Keratinocyte (primary cell): ENCODE measurements at regions not wholly inside any gene's neighbourhood (a gene's known extent, or its start where the extent isn't known, plus 50 kb on each side); places are given as distances from the start of the nearest gene placed in this dataset.

Source experiments
- DNase-seq: peaks from one replicate; pipeline ENCODE4 v3.0.0-alpha.2; 2011; ENCODE audit warnings: low read depth, missing footprints, low spot score
- FAIRE-seq: peaks from 2 replicates; lab custom pipeline; 2011; peaks lifted over from hg19 to GRCh38; lab: Jason Lieb, UNC
- H2AFZ ChIP-seq: 2 replicates; pipeline ENCODE4 v1.6.0; 2012; ENCODE audit warnings: low read length, control low read depth, inconsistent platforms; ENCODE audit not compliant: control insufficient read depth
- H3K27ac ChIP-seq: 2 replicates; pipeline ENCODE4 v1.5.1; 2011; ENCODE audit warnings: low read length; ENCODE audit not compliant: control insufficient read depth, insufficient read depth
- H3K27me3 ChIP-seq: 3 replicates; pipeline ENCODE4 v1.6.0; 2011; ENCODE audit warnings: low read length; ENCODE audit not compliant: control insufficient read depth, insufficient read depth; ENCODE audit errors: extremely low read depth
- H3K36me3 ChIP-seq, 2 experiments: 2 replicates in 1 of 2; 3 replicates in 1 of 2; pipeline ENCODE4 v1.5.1; 2011; ENCODE audit warnings: low read length in 2 of 2, mild to moderate bottlenecking in 1 of 2; ENCODE audit not compliant: control insufficient read depth in 2 of 2, insufficient read depth in 2 of 2; ENCODE audit errors: extremely low read depth in 1 of 2
- H3K4me1 ChIP-seq: 3 replicates; pipeline ENCODE4 v1.5.1; 2011; ENCODE audit warnings: low read length; ENCODE audit not compliant: control insufficient read depth, insufficient read depth; ENCODE audit errors: extremely low read depth
- H3K4me2 ChIP-seq: 3 replicates; pipeline ENCODE4 v1.6.0; 2011; ENCODE audit warnings: low read depth, low read length; ENCODE audit not compliant: control insufficient read depth, insufficient read depth; ENCODE audit errors: extremely low read depth
- H3K4me3 ChIP-seq, 3 experiments: fragments of 200-600 bp in 1 of 3; sonication (generic) in 1 of 3; 2 replicates in 2 of 3; 3 replicates in 1 of 3; pipeline ENCODE4 v1.5.1; 2011 to 2016; ENCODE audit warnings: low read length in 3 of 3, mild to moderate bottlenecking in 3 of 3, control low read depth in 2 of 3, inconsistent platforms in 1 of 3, low read depth in 1 of 3, mixed read lengths in 1 of 3, mixed run types in 1 of 3, moderate library complexity in 1 of 3; ENCODE audit not compliant: control insufficient read depth in 2 of 3, insufficient read depth in 2 of 3; ENCODE audit errors: extremely low read depth in 1 of 3
- H3K79me2 ChIP-seq: 2 replicates; pipeline ENCODE4 v1.6.0; 2012; ENCODE audit warnings: low read length; ENCODE audit not compliant: control insufficient read depth, insufficient read depth
- H3K9ac ChIP-seq: 3 replicates; pipeline ENCODE4 v1.6.0; 2011; ENCODE audit warnings: low read length; ENCODE audit not compliant: control insufficient read depth, insufficient read depth; ENCODE audit errors: extremely low read depth
- H3K9me1 ChIP-seq: 3 replicates; pipeline ENCODE4 v1.6.0; 2011; ENCODE audit warnings: low read length; ENCODE audit not compliant: control insufficient read depth, insufficient read depth; ENCODE audit errors: extremely low read depth
- H3K9me3 ChIP-seq: 2 replicates; pipeline ENCODE4 v1.5.1; 2012; ENCODE audit warnings: low read depth, low read length; ENCODE audit not compliant: control insufficient read depth
- H4K20me1 ChIP-seq: 3 replicates; pipeline ENCODE4 v1.6.0; 2011; ENCODE audit warnings: low read length; ENCODE audit not compliant: control insufficient read depth, insufficient read depth; ENCODE audit errors: extremely low read depth
- CTCF ChIP-seq, 3 experiments: IDR thresholded peaks in 1 of 3; conservative IDR thresholded peaks in 1 of 3; optimal IDR thresholded peaks in 1 of 3; 2 replicates in 2 of 3; 3 replicates in 1 of 3; pipeline versions ENCODE3 to v1.5.1; 2011; ENCODE audit warnings: low read length in 3 of 3, mild to moderate bottlenecking in 3 of 3, moderate library complexity in 2 of 3, control low read depth in 1 of 3, inconsistent platforms in 1 of 3; ENCODE audit not compliant: insufficient read depth in 2 of 3; ENCODE audit errors: extremely low read depth in 1 of 3
- EZH2 ChIP-seq: IDR thresholded peaks from one replicate; pipeline ENCODE4 v1.6.1; 2012; ENCODE audit warnings: inconsistent platforms, mild to moderate bottlenecking, low read length, moderate library complexity
- dilution Hi-C: fragments of 300-500 bp; cut with MboI; formaldehyde crosslinking; loops from one replicate; pipeline ENCODE4 v1.7.0; 2020; ENCODE audit warnings: low sequenced_read_pairs; ENCODE audit not compliant: extremely low pct_ligation_motif_present

GRCh38 chr4:144363890-144364289 is 223.4 kb upstream of the GYPA start:
- Histone ChIP-seq H3K79me2 (no peaks in the 10 kb centered on the region), H2AFZ (no peak overlapping the region), H3K4me1 (no peaks in the 10 kb centered on the region), H3K9ac (no peak overlapping the region), H3K4me2 (no peak overlapping the region), H3K4me3 (no peak overlapping the region), H4K20me1 (no peaks in the 10 kb centered on the region), H3K27me3 (peaks cover 3% of the 10 kb centered on the region), H3K9me1 (no peaks in the 10 kb centered on the region), H3K27ac (no peak overlapping the region), H3K9me3 (no peaks in the 10 kb centered on the region), H3K36me3 (no peaks in the 10 kb centered on the region)
- dilution Hi-C loops, result no loop called here
- FAIRE-seq (no peak), DNase-seq (no peak)
- TF ChIP-seq CTCF (optimal IDR thresholded peaks at IDR 0.05 in 1 of 3, IDR thresholded peaks at IDR 0.05 in 1 of 3, conservative IDR thresholded peaks at IDR 0.05 in 1 of 3; ENCODE audit: extremely low read depth in 1 of 3, insufficient read depth in 2 of 3, low read length in 3 of 3) (no peak), EZH2 (no peak)

GRCh38 chr4:144366425-144366824 is 225.9 kb upstream of the GYPA start:
- H3K9me1 ChIP-seq, result no peaks in the 10 kb centered on the region
- dilution Hi-C loops, result no loop called here
- DNase-seq, result no peak

More at GRCh38 chr4:144366425-144366824, 225.9 kb upstream of the GYPA start:
- H3K9me3 ChIP-seq, result no peaks in the 10 kb centered on the region
- H3K36me3 ChIP-seq, result no peaks in the 10 kb centered on the region
- FAIRE-seq, result no peak
- H4K20me1 ChIP-seq, result no peaks in the 10 kb centered on the region
- H2AFZ ChIP-seq, result no peak overlapping the region
- TF ChIP-seq CTCF (optimal IDR thresholded peaks at IDR 0.05 in 1 of 3, IDR thresholded peaks at IDR 0.05 in 1 of 3, conservative IDR thresholded peaks at IDR 0.05 in 1 of 3; ENCODE audit: extremely low read depth in 1 of 3, insufficient read depth in 2 of 3, low read length in 3 of 3), result no peak
- TF ChIP-seq EZH2, result no peak
- H3K4me1 ChIP-seq, result no peaks in the 10 kb centered on the region
- no peak overlapping the region for H3K27ac ChIP-seq
- H3K27me3 ChIP-seq, result no peaks in the 10 kb centered on the region
- H3K9ac ChIP-seq, result no peak overlapping the region
- no peaks in the 10 kb centered on the region for H3K79me2 ChIP-seq
- no peak overlapping the region for H3K4me2 ChIP-seq
- no peak overlapping the region for H3K4me3 ChIP-seq
